ENCODE measurements at regions not wholly inside any gene's neighbourhood (a gene's known extent, or its start where the extent isn't known, plus 50 kb on each side); places are given as distances from the start of the nearest gene placed in this dataset.

GRCh38 chr15:47377465-47377864, 339.8 kb upstream of the SEMA6D start:
- no peak overlapping the region for H2AFZ ChIP-seq (ENCODE audit: insufficient read depth, low read depth, low read length, poor library complexity, severe bottlenecking)
- no peaks in the 10 kb centered on the region for H3K36me3 ChIP-seq (replicated peaks in 1 of 2; ENCODE audit: control extremely low read depth in 1 of 2, control insufficient read depth in 1 of 2, extremely low read depth in 1 of 2, insufficient read depth in 2 of 2, low read length in 1 of 2)
- H3K9me3 ChIP-seq (ENCODE audit: control extremely low read depth in 1 of 3, control insufficient read depth in 2 of 3, insufficient read depth in 1 of 3, low read length in 2 of 3): no peaks in the 10 kb centered on the region
- no peak overlapping the region for H3K4me2 ChIP-seq (replicated peaks; ENCODE audit: low read depth, low read length, poor library complexity, severe bottlenecking)
- intact Hi-C loops (cut with micrococcal nuclease): no loop called here
- H3K27me3 ChIP-seq (replicated peaks in 1 of 4; ENCODE audit: control extremely low read depth in 1 of 4, control insufficient read depth in 3 of 4, insufficient read depth in 4 of 4, low read length in 3 of 4): no peaks in the 10 kb centered on the region
- no peaks in the 10 kb centered on the region for H4K20me1 ChIP-seq (ENCODE audit: control insufficient read depth, insufficient read depth, low read length, poor library complexity, severe bottlenecking)
- no peaks in the 10 kb centered on the region for H3K27me3 Mint-ChIP-seq
- DNase-seq (no peak), ATAC-seq (ENCODE audit: low read depth) (no peak)
- H3K4me3 Mint-ChIP-seq: no peak overlapping the region
- H3K4me1 ChIP-seq (ENCODE audit: control insufficient read depth in 2 of 2, insufficient read depth in 2 of 2, low read length in 2 of 2): no peaks in the 10 kb centered on the region
- no peak overlapping the region for H3K4me3 ChIP-seq (ENCODE audit: control extremely low read depth in 1 of 5, extremely low read depth in 1 of 5, insufficient read depth in 1 of 5, low read depth in 2 of 5, low read length in 4 of 5)
- no peak for TF ChIP-seq EZH2 (IDR thresholded peaks at IDR 0.05; ENCODE audit: borderline replicate concordance, insufficient read depth, low read depth, low read length, poor library complexity, severe bottlenecking)
- TF ChIP-seq CTCF (IDR thresholded peaks at IDR 0.05): no peak
- H3K9me3 Mint-ChIP-seq (ENCODE audit: insufficient read depth): no peaks in the 10 kb centered on the region
- no peaks in the 10 kb centered on the region for H3K4me1 Mint-ChIP-seq
- POLR2A ChIA-PET: no interaction called here
- H3K27ac Mint-ChIP-seq: no peak overlapping the region
- CTCF ChIA-PET: no interaction called here
- H3K27ac ChIP-seq (ENCODE audit: low read length in 2 of 2): no peak overlapping the region
- H3K79me2 ChIP-seq (ENCODE audit: control insufficient read depth, insufficient read depth, low read length): no peaks in the 10 kb centered on the region
- H3K9ac ChIP-seq (ENCODE audit: low read length): no peak overlapping the region
- WGBS (ENCODE audit: insufficient coverage): no CpG with 5 or more reads among the region's 2 CpGs

- Histone ChIP-seq H3K27ac (ENCODE audit: low read length in 2 of 2) (no peak overlapping the region), H2AFZ (ENCODE audit: insufficient read depth, low read depth, low read length, poor library complexity, severe bottlenecking) (no peak overlapping the region), H3K9ac (ENCODE audit: low read length) (no peak overlapping the region), H3K4me3 (ENCODE audit: control extremely low read depth in 1 of 5, extremely low read depth in 1 of 5, insufficient read depth in 1 of 5, low read depth in 2 of 5, low read length in 4 of 5) (no peak overlapping the region), H3K4me2 (replicated peaks; ENCODE audit: low read depth, low read length, poor library complexity, severe bottlenecking) (no peak overlapping the region), H3K4me1 (ENCODE audit: control insufficient read depth in 2 of 2, insufficient read depth in 2 of 2, low read length in 2 of 2) (no peaks in the 10 kb centered on the region), H3K27me3 (replicated peaks in 1 of 4; ENCODE audit: control extremely low read depth in 1 of 4, control insufficient read depth in 3 of 4, insufficient read depth in 4 of 4, low read length in 3 of 4) (no peaks in the 10 kb centered on the region), H3K9me3 (ENCODE audit: control extremely low read depth in 1 of 3, control insufficient read depth in 2 of 3, insufficient read depth in 1 of 3, low read length in 2 of 3) (no peaks in the 10 kb centered on the region), H4K20me1 (ENCODE audit: control insufficient read depth, insufficient read depth, low read length, poor library complexity, severe bottlenecking) (no peaks in the 10 kb centered on the region), H3K79me2 (ENCODE audit: control insufficient read depth, insufficient read depth, low read length) (no peaks in the 10 kb centered on the region), H3K36me3 (replicated peaks in 1 of 2; ENCODE audit: control extremely low read depth in 1 of 2, control insufficient read depth in 1 of 2, extremely low read depth in 1 of 2, insufficient read depth in 2 of 2, low read length in 1 of 2) (no peaks in the 10 kb centered on the region)
- Mint-ChIP-seq H3K27me3 (no peaks in the 10 kb centered on the region), H3K4me3 (no peak overlapping the region), H3K27ac (no peak overlapping the region), H3K9me3 (ENCODE audit: insufficient read depth) (no peaks in the 10 kb centered on the region), H3K4me1 (no peaks in the 10 kb centered on the region)
- no CpG with 5 or more reads among the region's 2 CpGs for WGBS (ENCODE audit: insufficient coverage)
- no peak for DNase-seq
- no peak for ATAC-seq (ENCODE audit: low read depth)
- ChIA-PET POLR2A (no interaction called here), CTCF (no interaction called here)
- intact Hi-C loops (cut with micrococcal nuclease): no loop called here
- no peak for TF ChIP-seq EZH2 (IDR thresholded peaks at IDR 0.05; ENCODE audit: borderline replicate concordance, insufficient read depth, low read depth, low read length, poor library complexity, severe bottlenecking)
- TF ChIP-seq CTCF (IDR thresholded peaks at IDR 0.05): no peak
These were observed 338.8 kb upstream of the SEMA6D start for GRCh38 chr15:47378527-47378926.

Measured in B cell (primary cell).